ENCODE measurements at regions not wholly inside any gene's neighbourhood (a gene's known extent, or its start where the extent isn't known, plus 50 kb on each side); places are given as distances from the start of the nearest gene placed in this dataset.

- DNase-seq: peak; percentile 84 to 93 (median 86)
Measured at GRCh38 chr12:14256555-14257169, 108.8 kb upstream of the ATF7IP start.

DNA sequence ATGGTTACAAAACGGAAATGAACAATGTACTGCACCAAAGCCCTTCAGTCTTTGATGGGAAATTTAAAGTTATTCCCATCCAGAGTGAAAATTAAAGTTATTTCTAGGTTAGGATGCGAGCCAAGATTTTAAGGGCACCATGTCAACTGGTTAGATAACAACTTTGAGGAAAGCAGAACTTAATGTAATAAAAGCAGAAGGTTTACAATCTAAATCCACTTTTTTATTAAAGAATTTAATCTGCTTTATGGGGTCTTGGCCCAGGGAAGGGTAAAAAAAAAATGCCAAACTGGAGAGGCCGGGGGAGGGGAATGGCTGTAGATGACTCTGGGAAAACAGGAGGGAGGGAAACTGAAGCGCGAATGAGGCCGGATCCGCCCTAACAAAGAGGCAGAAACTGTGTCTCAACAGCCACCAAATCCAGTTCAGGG, 108.2 kb upstream of the ATF7IP start:
- no peak for DNase-seq

- DNase-seq: peak; percentile 59 to 83 (median 80)
Measured at GRCh38 chr12:14257734-14258574, 107.5 kb upstream of the ATF7IP start.

DNA sequence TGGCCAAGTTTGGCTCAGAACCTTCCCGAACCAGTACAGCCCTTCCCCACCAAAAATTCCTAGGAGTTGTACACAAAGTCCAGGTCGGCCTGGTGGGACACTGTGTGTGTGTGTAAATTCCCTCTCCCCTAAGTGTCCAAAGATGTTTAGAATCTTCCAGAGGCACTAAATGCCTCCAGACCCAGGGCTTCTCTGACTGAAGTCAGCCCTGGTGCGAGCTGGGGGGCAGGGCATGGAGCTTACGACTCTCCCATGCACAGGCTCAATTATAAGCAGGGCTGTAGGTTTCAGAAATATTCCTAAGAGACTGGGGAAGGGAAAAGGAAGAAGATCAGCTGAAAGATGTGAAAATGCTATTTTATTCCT, 106.9 kb upstream of the ATF7IP start:
- DNase-seq: no peak

DNA sequence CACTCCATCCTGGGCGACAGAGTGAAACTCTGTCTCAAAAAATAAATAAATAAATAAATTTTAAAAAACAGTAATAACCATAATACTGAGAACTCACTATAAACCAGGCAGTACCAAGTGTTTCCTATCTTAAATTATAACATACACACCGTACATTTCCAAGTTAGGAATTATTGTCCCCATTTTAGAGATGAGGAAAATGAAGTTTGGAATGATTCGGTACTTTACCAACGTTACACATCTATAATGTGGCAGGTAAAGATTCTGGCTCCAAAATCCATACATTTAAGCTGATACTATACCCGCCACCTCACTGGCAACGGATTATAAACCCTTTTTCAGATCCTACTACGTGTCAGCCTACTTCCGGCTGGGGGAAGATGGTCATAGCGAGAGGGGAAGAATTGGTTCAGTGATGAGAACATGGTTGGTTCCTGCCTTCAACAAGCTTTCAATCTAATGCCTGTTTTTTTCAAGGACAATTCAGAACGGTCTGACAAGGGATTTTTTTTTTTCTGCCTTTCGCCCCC, 105.9 kb upstream of the ATF7IP start:
- no peak for DNase-seq

DNA sequence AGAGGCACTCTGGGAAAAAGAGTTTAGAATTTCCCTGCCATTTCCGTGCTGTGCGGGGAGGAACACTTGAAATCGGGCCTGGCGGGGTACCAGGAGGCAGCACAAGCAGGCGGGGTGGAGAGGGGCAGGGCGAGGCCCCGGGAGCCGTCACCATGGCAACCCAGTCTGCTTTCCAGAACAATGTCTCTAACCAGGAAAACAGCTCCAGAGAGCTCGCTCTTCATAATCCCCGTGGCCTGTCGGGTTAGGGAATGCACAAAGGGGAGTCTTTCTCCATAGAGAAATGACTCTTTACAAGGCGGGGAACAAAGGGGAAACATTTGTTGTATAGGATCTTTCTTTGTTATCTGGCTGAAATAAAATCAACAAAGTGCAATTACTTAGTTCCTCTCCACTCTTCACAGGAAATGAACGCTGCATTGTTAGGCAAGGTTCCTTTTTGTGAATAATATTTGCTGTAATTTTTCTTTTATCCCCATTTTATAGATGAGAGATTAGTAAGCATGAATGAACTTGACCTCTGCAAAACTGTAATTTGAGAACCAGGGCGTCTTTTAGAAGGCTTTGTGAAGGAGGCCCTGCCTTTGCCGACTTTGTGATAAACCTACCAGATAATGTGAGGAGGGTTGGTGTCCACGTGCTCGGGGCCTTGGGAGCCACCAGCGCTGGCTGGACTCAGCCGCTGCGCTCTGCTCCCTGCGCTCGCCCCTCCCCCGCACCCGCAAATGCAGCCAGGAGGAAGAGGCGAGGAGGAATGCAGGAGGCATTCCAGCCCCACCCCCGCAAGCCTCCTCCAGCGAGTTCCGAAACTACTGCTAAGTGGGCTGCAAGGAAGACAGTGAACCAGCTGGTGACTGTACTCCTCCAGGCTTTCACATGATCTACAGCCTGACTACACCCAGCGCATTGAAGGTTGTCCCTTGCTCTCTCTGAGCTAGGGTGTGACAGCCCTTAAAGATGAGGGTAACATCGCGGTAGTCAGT, 105.2 kb upstream of the ATF7IP start:
- DNase-seq: peak; percentile 66 to 83 (median 76)

GRCh38 chr12:14261096-14261495, 104.4 kb upstream of the ATF7IP start:
- DNase-seq: no peak

DNA sequence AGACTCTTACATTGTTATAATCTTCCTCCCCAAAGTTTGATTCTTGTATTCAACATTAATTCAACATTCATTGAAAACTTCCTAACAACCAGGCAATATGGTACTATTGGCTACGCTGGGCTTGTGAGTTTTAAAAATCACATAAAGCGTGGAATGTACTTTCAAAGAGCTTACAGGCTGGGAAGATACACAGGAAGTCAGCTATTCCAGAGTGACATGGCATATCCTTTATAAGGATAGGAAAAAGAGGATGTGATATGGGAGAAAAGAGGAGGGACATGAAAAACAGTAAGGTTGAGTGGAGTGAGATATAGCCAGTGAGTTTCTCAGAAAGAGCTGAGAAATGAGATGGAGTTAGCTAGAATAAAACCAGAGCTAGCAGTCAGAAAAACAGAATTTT, 103.6 kb upstream of the ATF7IP start:
- DNase-seq: no peak

DNA sequence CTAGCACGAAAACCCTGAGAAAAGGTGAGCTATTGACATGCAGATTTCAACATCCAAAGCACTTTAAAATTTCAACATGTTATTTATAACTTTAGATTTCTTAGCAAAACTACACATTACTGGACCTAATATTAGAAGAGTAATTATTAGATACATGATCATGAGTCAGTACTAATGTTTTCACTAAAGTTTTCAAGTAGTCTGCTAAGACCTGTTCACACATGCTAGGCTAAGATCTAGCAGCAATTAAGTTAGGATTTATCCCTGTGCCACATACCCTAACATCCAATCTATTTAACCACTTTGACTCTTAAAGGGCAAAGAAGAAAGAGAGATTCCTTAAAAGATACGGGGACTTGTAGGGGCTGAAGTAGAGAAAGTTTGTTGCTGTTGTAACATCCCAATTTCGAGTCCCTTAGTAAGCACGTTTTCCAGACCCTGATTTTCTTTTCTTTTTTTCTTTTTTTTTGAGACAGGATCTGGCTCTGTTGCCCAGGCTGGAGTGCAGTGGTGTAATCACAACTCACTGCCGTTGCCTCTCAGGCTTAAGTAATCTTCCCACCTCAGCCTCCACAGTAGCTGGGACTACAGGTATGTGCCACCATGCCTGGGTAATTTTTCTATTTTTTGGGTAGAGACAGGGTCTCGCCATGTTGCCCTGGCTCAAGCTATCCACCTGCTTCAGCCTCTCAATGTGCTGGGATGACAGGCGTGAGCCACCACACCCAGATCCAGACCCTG, 102.5 kb upstream of the ATF7IP start:
- no peak for DNase-seq

DNA sequence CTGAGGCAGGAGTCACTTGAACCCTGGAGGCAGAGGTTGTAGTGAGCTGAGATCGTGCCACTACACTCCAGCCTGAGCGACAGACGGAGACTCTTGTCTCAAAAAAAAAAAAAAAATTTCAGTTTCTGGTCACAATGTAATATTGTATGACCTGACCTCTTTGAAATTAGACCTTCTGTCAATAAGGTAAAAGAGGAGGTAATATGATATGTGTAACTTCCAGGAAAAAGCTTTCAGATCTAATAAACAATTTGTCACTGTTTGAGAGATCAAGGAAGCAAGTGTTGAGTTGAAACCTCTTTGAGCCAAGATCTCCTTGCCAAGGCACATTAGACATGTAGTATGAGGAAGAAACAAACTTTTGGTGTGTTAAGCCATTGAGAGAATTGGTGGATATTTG, 101.7 kb upstream of the ATF7IP start:
- no peak for DNase-seq

GRCh38 chr12:14264316-14264715, 101.2 kb upstream of the ATF7IP start:
- DNase-seq: peak in 1 of 4 experiments; percentile 11

DNA sequence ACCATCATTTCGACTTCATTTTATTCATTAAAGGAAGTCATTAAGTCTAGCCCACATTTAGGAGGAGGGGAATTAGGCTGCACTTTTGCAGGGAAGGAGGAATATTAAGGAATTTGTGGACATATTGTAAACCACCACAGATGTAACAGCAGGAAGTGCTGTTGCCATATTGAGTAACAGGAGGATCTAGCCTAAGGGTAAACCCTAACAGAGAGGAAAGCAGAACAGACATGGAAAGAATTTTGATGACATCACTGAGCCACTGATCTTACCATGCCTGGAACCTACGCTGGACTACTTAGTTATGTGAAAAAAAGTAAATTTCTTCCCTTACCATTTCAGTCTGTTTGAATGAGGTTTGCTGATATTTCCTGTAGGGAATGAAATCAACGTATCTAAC, 100.7 kb upstream of the ATF7IP start:
- peak; percentile 62 to 91 (median 76) for DNase-seq

GRCh38 chr12:14268120-14268515, 97.4 kb upstream of the ATF7IP start:
- no peak for DNase-seq

DNA sequence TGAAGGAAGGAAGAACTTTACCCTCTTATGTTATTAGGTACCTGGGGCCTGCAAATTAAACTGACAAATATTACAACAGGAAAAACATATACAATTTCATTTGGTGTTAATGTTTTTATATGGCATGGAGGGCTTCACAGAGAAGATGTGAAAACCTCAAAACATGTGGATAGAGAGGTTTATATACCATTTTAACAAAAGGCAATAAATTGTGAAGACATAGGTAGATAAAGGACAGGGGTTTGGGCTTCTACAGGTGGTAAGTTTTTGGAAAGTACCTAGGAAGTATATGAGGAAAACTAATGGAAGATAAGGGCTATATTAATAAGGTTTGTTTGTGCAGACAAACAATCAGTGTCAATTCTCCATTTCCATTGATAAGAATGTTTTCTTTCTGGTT, 95.1 kb upstream of the ATF7IP start:
- no peak for DNase-seq

- peak; percentile 73 to 92 (median 86) for DNase-seq
Measured at GRCh38 chr12:14272956-14273912, 92.2 kb upstream of the ATF7IP start.

DNA sequence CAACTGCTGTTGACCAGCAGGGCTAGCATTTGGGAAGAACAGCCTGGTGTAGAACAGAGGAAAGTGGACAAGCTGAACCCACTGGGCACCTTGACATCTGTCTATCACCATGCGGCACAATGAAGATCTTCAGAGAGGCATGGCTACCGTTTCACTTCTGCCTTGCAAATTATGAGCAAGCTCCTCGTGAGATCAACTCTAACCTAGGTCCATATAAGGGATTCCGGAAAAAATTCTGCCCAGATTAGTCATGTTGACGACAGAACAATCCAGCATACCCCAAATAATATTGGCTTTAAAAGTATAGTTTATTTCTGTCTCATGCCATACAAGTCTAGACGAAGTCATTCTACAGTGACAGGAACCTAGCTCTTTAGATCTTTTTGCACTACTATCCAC, 91.6 kb upstream of the ATF7IP start:
- DNase-seq: peak; percentile 36 to 75 (median 62)

DNA sequence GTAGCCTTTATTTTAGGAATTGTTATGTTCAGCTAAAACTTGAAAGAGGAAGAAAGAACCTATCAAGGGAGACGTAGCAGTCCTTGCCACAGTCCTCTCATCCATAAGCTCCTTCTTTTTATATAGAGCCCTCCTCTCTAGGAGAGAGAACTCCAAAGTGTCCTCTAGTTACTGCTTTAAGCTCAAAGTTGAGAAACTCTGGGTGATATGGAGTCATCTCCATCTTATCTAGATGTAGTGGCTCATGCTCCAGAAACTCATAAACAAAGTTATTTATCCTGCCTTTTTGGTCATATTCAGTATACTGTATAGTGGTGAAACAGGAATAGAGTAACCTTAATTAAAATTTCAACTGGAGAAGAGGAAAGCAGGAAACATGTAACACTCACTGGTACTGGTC, 90.4 kb upstream of the ATF7IP start:
- no peak for DNase-seq

DNA sequence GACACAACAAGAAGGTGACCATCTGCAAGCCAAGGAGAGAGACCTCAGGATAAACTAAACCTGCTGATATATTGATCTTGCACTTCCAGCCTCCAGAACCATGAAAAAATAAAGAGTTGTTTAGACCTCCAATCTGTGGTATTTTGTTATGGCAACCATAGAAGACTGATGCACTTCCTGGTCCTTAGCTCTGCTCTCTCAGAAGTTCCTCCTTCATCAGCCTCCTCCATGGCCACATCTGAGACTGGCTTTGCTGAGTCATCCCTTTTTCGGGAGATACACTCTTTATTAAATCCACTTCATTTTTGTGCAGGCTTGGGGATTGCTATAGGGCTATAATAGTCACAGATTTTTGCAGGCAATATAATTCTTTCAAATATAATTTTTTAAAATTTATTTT, 89.6 kb upstream of the ATF7IP start:
- peak in 3 of 4 experiments; percentile 45 to 69 (median 56) for DNase-seq

DNA sequence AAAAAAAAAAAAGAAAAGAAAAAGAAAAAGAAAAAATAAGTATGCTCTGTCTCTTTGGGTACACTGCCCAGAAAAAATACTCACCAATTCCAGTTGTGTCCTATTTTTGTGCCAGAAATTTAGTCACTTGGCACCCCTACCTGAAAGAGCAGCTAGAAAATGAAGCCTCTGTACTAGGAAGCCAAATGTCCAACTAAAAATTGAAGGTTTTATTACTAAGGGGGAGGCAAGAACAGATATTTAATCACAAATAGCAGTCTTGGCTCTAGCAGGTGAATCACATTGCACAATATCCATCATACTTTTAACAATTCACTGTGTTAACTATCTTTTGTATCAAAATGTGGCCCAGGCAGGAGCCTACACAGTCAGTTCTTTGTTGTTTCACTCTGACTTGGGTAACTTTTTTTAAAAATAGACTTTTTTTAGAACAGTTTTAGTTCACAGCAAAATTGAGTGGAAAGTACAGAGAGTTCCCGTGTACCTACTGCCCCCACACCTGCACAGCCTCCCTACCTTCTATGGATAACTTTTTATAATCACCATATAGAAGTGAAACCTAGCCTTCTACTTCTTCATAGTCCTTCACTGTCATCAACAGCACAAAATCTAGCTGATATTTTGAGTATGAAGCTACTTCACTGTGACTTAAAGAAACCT, 87.1 kb upstream of the ATF7IP start:
- DNase-seq: no peak

DNA sequence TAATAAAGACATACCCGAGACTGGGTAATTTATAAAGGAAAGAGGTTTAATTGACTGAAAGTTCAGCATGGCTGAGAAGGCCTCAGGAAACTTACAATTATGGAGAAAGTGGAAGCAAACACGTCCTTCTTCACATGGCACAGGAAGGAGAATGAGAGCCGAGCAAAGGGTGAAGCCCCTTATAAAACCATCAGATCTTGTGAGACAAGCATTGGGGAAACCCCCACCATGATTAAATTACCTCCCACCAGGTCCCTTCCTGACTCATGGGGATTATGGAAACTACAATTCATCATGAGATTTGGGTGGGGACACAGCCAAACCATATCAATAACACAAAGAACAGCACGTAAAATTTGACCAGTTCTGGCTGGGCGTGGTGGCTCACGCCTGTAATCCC, 85.6 kb upstream of the ATF7IP start:
- DNase-seq: no peak
